WTC11 (cell line): ENCODE measurements at regions not wholly inside any gene's neighbourhood (a gene's known extent, or its start where the extent isn't known, plus 50 kb on each side); places are given as distances from the start of the nearest gene placed in this dataset.
"Not testable (repeated sequence)": the region's sequence is repeated elsewhere in the genome, so short reads cannot be mapped to it uniquely, and the experiment has no call there.

ENCODE experiments used
- IRF2 ChIP-seq: sonication (generic); formaldehyde crosslinking; IDR thresholded peaks from 2 replicates; pipeline ENCODE4 v1.8.0; 2022; ENCODE audit warnings: low read depth, missing genetic modification reagents, borderline replicate concordance
- JUN ChIP-seq: sonication (generic); formaldehyde crosslinking; IDR thresholded peaks from 2 replicates; pipeline ENCODE4 v1.8.0; 2023; ENCODE audit warnings: mild to moderate bottlenecking, missing genetic modification reagents
- PRRX2 ChIP-seq: fragments of 250-450 bp; sonication (Bioruptor Pico); IDR thresholded peaks from 2 replicates; pipeline ENCODE4 v1.8.0; 2021; ENCODE audit warnings: mild to moderate bottlenecking
- RELA ChIP-seq: sonication (generic); formaldehyde crosslinking; IDR thresholded peaks from 2 replicates; pipeline ENCODE4 v1.8.1; 2022; ENCODE audit warnings: missing genetic modification reagents, mild to moderate bottlenecking, borderline replicate concordance
- TF ChIP-seq, protein P1 (sequence below): sonication (generic); formaldehyde crosslinking; IDR thresholded peaks from 2 replicates; pipeline ENCODE4 v1.8.0; 2022; ENCODE audit warnings: mild to moderate bottlenecking, missing genetic modification reagents
- TF ChIP-seq, protein P2 (sequence below): fragments of 200-600 bp; IDR thresholded peaks from 2 replicates; pipeline ENCODE4 v1.8.0; 2022; ENCODE audit warnings: antibody characterized with exemption
- TF ChIP-seq, protein P3 (sequence below): sonication (generic); formaldehyde crosslinking; conservative IDR thresholded peaks from 2 replicates; pipeline ENCODE4 v1.8.1; 2023; ENCODE audit warnings: mild to moderate bottlenecking, low read depth, missing genetic modification reagents, moderate library complexity
- TF ChIP-seq, protein P4 (sequence below): sonication (generic); formaldehyde crosslinking; IDR thresholded peaks from 2 replicates; pipeline ENCODE4 v1.8.1; 2023; ENCODE audit warnings: mild to moderate bottlenecking, missing genetic modification reagents

DNA sequence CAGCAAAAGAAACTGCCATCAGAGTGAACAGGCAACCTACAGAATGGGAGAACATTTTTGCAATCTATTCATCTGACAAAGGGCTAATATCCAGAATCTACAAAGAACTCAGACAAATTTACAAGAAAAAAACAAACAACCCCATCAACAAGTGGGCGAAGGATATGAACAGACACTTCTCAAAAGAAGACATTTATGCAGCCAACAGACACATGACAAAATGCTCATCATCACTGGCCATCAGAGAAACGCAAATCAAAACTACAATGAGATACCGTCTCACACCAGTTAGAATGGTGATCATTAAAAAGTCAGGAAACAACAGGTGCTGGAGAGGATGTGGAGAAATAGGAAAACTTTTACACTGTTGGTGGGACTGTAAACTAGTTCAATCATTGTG is 65.3 kb upstream of the PDSS1 start:
- not testable (repeated sequence) for TF ChIP-seq RELA (CRISPR knock-in tag); PRRX2; IRF2 (CRISPR knock-in tag); JUN
- TF ChIP-seq, protein P1, sequence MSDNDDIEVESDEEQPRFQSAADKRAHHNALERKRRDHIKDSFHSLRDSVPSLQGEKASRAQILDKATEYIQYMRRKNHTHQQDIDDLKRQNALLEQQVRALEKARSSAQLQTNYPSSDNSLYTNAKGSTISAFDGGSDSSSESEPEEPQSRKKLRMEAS (CRISPR knock-in tag), result not testable (repeated sequence)
- TF ChIP-seq, protein P2, sequence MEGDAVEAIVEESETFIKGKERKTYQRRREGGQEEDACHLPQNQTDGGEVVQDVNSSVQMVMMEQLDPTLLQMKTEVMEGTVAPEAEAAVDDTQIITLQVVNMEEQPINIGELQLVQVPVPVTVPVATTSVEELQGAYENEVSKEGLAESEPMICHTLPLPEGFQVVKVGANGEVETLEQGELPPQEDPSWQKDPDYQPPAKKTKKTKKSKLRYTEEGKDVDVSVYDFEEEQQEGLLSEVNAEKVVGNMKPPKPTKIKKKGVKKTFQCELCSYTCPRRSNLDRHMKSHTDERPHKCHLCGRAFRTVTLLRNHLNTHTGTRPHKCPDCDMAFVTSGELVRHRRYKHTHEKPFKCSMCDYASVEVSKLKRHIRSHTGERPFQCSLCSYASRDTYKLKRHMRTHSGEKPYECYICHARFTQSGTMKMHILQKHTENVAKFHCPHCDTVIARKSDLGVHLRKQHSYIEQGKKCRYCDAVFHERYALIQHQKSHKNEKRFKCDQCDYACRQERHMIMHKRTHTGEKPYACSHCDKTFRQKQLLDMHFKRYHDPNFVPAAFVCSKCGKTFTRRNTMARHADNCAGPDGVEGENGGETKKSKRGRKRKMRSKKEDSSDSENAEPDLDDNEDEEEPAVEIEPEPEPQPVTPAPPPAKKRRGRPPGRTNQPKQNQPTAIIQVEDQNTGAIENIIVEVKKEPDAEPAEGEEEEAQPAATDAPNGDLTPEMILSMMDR, result not testable (repeated sequence)
- TF ChIP-seq, protein P3, sequence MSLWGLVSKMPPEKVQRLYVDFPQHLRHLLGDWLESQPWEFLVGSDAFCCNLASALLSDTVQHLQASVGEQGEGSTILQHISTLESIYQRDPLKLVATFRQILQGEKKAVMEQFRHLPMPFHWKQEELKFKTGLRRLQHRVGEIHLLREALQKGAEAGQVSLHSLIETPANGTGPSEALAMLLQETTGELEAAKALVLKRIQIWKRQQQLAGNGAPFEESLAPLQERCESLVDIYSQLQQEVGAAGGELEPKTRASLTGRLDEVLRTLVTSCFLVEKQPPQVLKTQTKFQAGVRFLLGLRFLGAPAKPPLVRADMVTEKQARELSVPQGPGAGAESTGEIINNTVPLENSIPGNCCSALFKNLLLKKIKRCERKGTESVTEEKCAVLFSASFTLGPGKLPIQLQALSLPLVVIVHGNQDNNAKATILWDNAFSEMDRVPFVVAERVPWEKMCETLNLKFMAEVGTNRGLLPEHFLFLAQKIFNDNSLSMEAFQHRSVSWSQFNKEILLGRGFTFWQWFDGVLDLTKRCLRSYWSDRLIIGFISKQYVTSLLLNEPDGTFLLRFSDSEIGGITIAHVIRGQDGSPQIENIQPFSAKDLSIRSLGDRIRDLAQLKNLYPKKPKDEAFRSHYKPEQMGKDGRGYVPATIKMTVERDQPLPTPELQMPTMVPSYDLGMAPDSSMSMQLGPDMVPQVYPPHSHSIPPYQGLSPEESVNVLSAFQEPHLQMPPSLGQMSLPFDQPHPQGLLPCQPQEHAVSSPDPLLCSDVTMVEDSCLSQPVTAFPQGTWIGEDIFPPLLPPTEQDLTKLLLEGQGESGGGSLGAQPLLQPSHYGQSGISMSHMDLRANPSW (CRISPR knock-in tag), result not testable (repeated sequence)
- TF ChIP-seq, protein P4, sequence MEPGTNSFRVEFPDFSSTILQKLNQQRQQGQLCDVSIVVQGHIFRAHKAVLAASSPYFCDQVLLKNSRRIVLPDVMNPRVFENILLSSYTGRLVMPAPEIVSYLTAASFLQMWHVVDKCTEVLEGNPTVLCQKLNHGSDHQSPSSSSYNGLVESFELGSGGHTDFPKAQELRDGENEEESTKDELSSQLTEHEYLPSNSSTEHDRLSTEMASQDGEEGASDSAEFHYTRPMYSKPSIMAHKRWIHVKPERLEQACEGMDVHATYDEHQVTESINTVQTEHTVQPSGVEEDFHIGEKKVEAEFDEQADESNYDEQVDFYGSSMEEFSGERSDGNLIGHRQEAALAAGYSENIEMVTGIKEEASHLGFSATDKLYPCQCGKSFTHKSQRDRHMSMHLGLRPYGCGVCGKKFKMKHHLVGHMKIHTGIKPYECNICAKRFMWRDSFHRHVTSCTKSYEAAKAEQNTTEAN, result not testable (repeated sequence)
